H1 (cell line): ENCODE measurements at regions not wholly inside any gene's neighbourhood (a gene's known extent, or its start where the extent isn't known, plus 50 kb on each side); places are given as distances from the start of the nearest gene placed in this dataset.

ENCODE experiments used
- CTCF ChIA-PET: fragments of 300-600 bp; sonication (Branson Sonifier 250); formaldehyde crosslinking; loops from one replicate; lab custom pipeline; 2021; ENCODE audit not compliant: partially characterized antibody; lab: Charles Lee
- POLR2A ChIA-PET: fragments of 300-600 bp; sonication (Branson Sonifier 250); formaldehyde crosslinking; loops from one replicate; lab custom pipeline; 2021; ENCODE audit warnings: inconsistent platforms; ENCODE audit not compliant: partially characterized antibody; lab: Charles Lee
- DNase-seq, 2 experiments: peaks; one replicate each; pipeline versions ENCODE4 v3.0.0 to v3.0.0-alpha.2; 2010 to 2022; ENCODE audit warnings: low spot score in 2 of 2, low read depth in 1 of 2, mixed read lengths in 1 of 2
- FAIRE-seq: peaks from 2 replicates; lab custom pipeline; 2011; peaks lifted over from hg19 to GRCh38; lab: Jason Lieb, UNC
- H2AFZ ChIP-seq: 2 replicates; pipeline ENCODE4 v1.8.1; 2012; ENCODE audit warnings: low read length, inconsistent platforms
- H2AK5ac ChIP-seq: 2 replicates; pipeline ENCODE4 v1.6.1; 2013; ENCODE audit warnings: low read depth, low read length
- H2BK120ac ChIP-seq: replicated peaks from 2 replicates; pipeline ENCODE3; 2013; ENCODE audit warnings: low read depth, low read length, inconsistent platforms
- H2BK12ac ChIP-seq: 2 replicates; pipeline ENCODE4 v1.6.1; 2013; ENCODE audit warnings: low read depth, low read length
- H2BK15ac ChIP-seq: 2 replicates; pipeline ENCODE4 v1.6.1; 2013; ENCODE audit warnings: low read length
- H2BK20ac ChIP-seq: 2 replicates; pipeline ENCODE4 v1.6.1; 2013; ENCODE audit warnings: low read length
- H2BK5ac ChIP-seq: 2 replicates; pipeline ENCODE4 v1.6.1; 2013; ENCODE audit warnings: low read depth, low read length
- H3K14ac ChIP-seq: 2 replicates; pipeline ENCODE4 v1.6.1; 2013; ENCODE audit warnings: inconsistent platforms; ENCODE audit not compliant: insufficient read length
- H3K18ac ChIP-seq: 2 replicates; pipeline ENCODE4 v1.6.1; 2013; ENCODE audit warnings: low read length; ENCODE audit errors: extremely low read depth
- H3K23ac ChIP-seq: 2 replicates; pipeline ENCODE4 v1.6.1; 2013; ENCODE audit warnings: inconsistent platforms; ENCODE audit not compliant: insufficient read length
- H3K23me2 ChIP-seq: 2 replicates; pipeline ENCODE4 v1.6.1; 2013; ENCODE audit warnings: low read depth, low read length
- H3K27ac ChIP-seq: 2 replicates; pipeline ENCODE4 v1.6.1; 2011; ENCODE audit warnings: low read depth, low read length, inconsistent platforms
- H3K27me3 ChIP-seq, 4 experiments: replicated peaks in 1 of 4; 1 replicate in 1 of 4; 2 replicates in 3 of 4; pipeline versions ENCODE4 v1.6.1 to v1.8.1; 2011 to 2013; ENCODE audit warnings: low read length in 3 of 4, mild to moderate bottlenecking in 3 of 4, inconsistent platforms in 2 of 4, mixed read lengths in 2 of 4, moderate library complexity in 1 of 4; ENCODE audit not compliant: control insufficient read depth in 3 of 4, insufficient read depth in 3 of 4; ENCODE audit errors: extremely low read depth in 1 of 4
- H3K36me3 ChIP-seq, 4 experiments: 2 replicates each; pipeline versions ENCODE4 v1.6.1 to v1.8.1; 2011 to 2013; ENCODE audit warnings: mild to moderate bottlenecking in 4 of 4, low read length in 3 of 4, moderate library complexity in 2 of 4, control low read depth in 1 of 4, inconsistent platforms in 1 of 4; ENCODE audit not compliant: insufficient read depth in 4 of 4, control insufficient read depth in 2 of 4
- H3K4ac ChIP-seq: replicated peaks from 2 replicates; pipeline ENCODE3; 2013; ENCODE audit warnings: low read length, low read depth, mixed read lengths, inconsistent platforms; ENCODE audit not compliant: insufficient read length
- H3K4me1 ChIP-seq, 4 experiments: replicated peaks in 1 of 4; 1 replicate in 1 of 4; 2 replicates in 3 of 4; pipeline versions ENCODE4 v1.6.1 to v1.8.1; 2011 to 2013; ENCODE audit warnings: low read length in 3 of 4, inconsistent platforms in 2 of 4, mixed read lengths in 1 of 4; ENCODE audit not compliant: insufficient read depth in 4 of 4, control insufficient read depth in 3 of 4
- H3K4me2 ChIP-seq, 2 experiments: 2 replicates each; pipeline versions ENCODE4 v1.6.1 to v1.8.1; 2011 to 2013; ENCODE audit warnings: low read depth in 2 of 2, low read length in 2 of 2, control low read depth in 1 of 2, inconsistent platforms in 1 of 2, mild to moderate bottlenecking in 1 of 2; ENCODE audit not compliant: insufficient read depth in 1 of 2
- H3K4me3 ChIP-seq, 4 experiments: fragments of 200-600, 300-600 bp in 1 of 4; sonication (generic), shearing (Covaris generic), sonication (Bioruptor Twin) in 1 of 4; 2 replicates each; pipeline versions ENCODE4 v1.5.1 to v1.8.1; 2011 to 2016; ENCODE audit warnings: low read length in 4 of 4, low read depth in 3 of 4, control low read depth in 2 of 4, inconsistent platforms in 2 of 4, mild to moderate bottlenecking in 2 of 4, mixed read lengths in 1 of 4, moderate library complexity in 1 of 4; ENCODE audit not compliant: insufficient read depth in 2 of 4; ENCODE audit errors: extremely low read depth in 1 of 4
- H3K56ac ChIP-seq: replicated peaks from 2 replicates; pipeline ENCODE3; 2013; ENCODE audit warnings: low read depth, mild to moderate bottlenecking, mixed read lengths, low read length, inconsistent platforms; ENCODE audit not compliant: insufficient read length
- H3K79me1 ChIP-seq: 2 replicates; pipeline ENCODE4 v1.6.1; 2013; ENCODE audit warnings: low read depth, low read length, control low read depth
- H3K79me2 ChIP-seq, 2 experiments: 2 replicates each; pipeline versions ENCODE4 v1.6.1 to v1.8.1; 2012 to 2013; ENCODE audit warnings: low read length in 2 of 2, mild to moderate bottlenecking in 2 of 2, inconsistent platforms in 1 of 2; ENCODE audit not compliant: insufficient read depth in 2 of 2, control insufficient read depth in 1 of 2
- H3K9ac ChIP-seq, 4 experiments: replicated peaks in 1 of 4; 1 replicate in 1 of 4; 2 replicates in 3 of 4; pipeline versions ENCODE4 v1.6.1 to v1.8.1; 2011 to 2013; ENCODE audit warnings: low read depth in 3 of 4, low read length in 3 of 4, control low read depth in 2 of 4, mild to moderate bottlenecking in 2 of 4, moderate library complexity in 2 of 4, inconsistent platforms in 1 of 4; ENCODE audit errors: extremely low read depth in 1 of 4
- H3K9me3 ChIP-seq, 2 experiments: 2 replicates each; pipeline versions ENCODE4 v1.6.1 to v1.8.1; 2012 to 2013; ENCODE audit warnings: mild to moderate bottlenecking in 2 of 2, moderate library complexity in 2 of 2, control low read depth in 1 of 2, inconsistent platforms in 1 of 2, low read depth in 1 of 2, low read length in 1 of 2, mixed read lengths in 1 of 2; ENCODE audit not compliant: insufficient read depth in 2 of 2
- H4K20me1 ChIP-seq, 2 experiments: replicated peaks in 1 of 2; 2 replicates each; pipeline versions ENCODE3 to v1.8.1; 2011 to 2013; ENCODE audit warnings: inconsistent platforms in 2 of 2, low read length in 2 of 2, mild to moderate bottlenecking in 1 of 2; ENCODE audit not compliant: insufficient read depth in 2 of 2, control insufficient read depth in 1 of 2
- H4K5ac ChIP-seq: 2 replicates; pipeline ENCODE4 v1.6.1; 2013; ENCODE audit warnings: low read length, low read depth, mixed read lengths, inconsistent platforms; ENCODE audit not compliant: insufficient read length
- H4K8ac ChIP-seq: 2 replicates; pipeline ENCODE4 v1.8.0; 2013; ENCODE audit warnings: mild to moderate bottlenecking, moderate library complexity, low read length, inconsistent platforms; ENCODE audit not compliant: insufficient read depth; ENCODE audit errors: extremely low read depth
- H4K91ac ChIP-seq: replicated peaks from 2 replicates; pipeline ENCODE3; 2013; ENCODE audit warnings: low read length, mixed read lengths, inconsistent platforms; ENCODE audit not compliant: insufficient read length
- CBX8 ChIP-seq: fragments of 300-800, 300-1000 bp; sonication (generic); IDR thresholded peaks from 2 replicates; pipeline ENCODE4 v1.7.1; 2016; ENCODE audit warnings: low read depth, low read length, borderline replicate concordance
- EZH2 ChIP-seq: fragments of 200-600 bp; sonication (generic); IDR thresholded peaks from 2 replicates; pipeline ENCODE4 v1.7.1; 2012; ENCODE audit warnings: low read depth, mild to moderate bottlenecking, moderate library complexity, low read length, inconsistent platforms; ENCODE audit not compliant: severe bottlenecking
- JUND ChIP-seq: IDR thresholded peaks from 2 replicates; pipeline ENCODE4 v1.6.1; 2011; ENCODE audit warnings: mild to moderate bottlenecking, improper control_type of control experiment, low read length
- KDM4A ChIP-seq: IDR thresholded peaks from one replicate; pipeline ENCODE4 v1.7.1; 2012; ENCODE audit warnings: low read depth, mild to moderate bottlenecking, moderate library complexity, low read length, inconsistent platforms; ENCODE audit not compliant: severe bottlenecking
- POLR2AphosphoS5 ChIP-seq: IDR thresholded peaks from 2 replicates; pipeline ENCODE4 v1.6.1; 2011; ENCODE audit warnings: low read depth, low read length
- RBBP5 ChIP-seq: IDR thresholded peaks from 2 replicates; pipeline ENCODE4 v1.7.1; 2012; ENCODE audit warnings: low read depth, mild to moderate bottlenecking, inconsistent platforms, low read length, moderate library complexity, borderline replicate concordance
- RXRA ChIP-seq: IDR thresholded peaks from 2 replicates; pipeline ENCODE4 v1.6.1; 2011; ENCODE audit warnings: low read depth, mild to moderate bottlenecking, low read length, moderate library complexity; ENCODE audit not compliant: insufficient read depth
- SIRT6 ChIP-seq: IDR thresholded peaks from one replicate; pipeline ENCODE4 v1.7.1; 2012; ENCODE audit warnings: low read length, inconsistent platforms
- SIX5 ChIP-seq: IDR thresholded peaks from 2 replicates; pipeline ENCODE4 v1.6.1; 2011; ENCODE audit warnings: mild to moderate bottlenecking, low read depth, low read length
- SP2 ChIP-seq: IDR thresholded peaks from 2 replicates; pipeline ENCODE4 v1.6.1; 2012; ENCODE audit warnings: mild to moderate bottlenecking, low read length, inconsistent platforms
- TCF12 ChIP-seq: IDR thresholded peaks from 2 replicates; pipeline ENCODE4 v1.6.1; 2011; ENCODE audit warnings: low read depth, mild to moderate bottlenecking, low read length
- YY1 ChIP-seq: IDR thresholded peaks from 2 replicates; pipeline ENCODE4 v1.6.1; 2011; ENCODE audit warnings: low read depth, mild to moderate bottlenecking, low read length

- no peak overlapping the region for H2BK5ac ChIP-seq
- CTCF ChIA-PET: interaction anchor here (1.0 to 1.6 kb wide), 3 partner anchors 12 to 41 kb away, joined by 3 read pairs; no protein-coding TSS in a partner anchor
Measured at GRCh38 chr15:61339516-61339915, 110.4 kb upstream of the RORA start.

More at GRCh38 chr15:61339516-61339915, 110.4 kb upstream of the RORA start:
- Histone ChIP-seq H3K4me2 (no peak overlapping the region), H3K14ac (no peak overlapping the region), H2AFZ (no peak overlapping the region), H3K23ac (no peak overlapping the region), H2BK15ac (no peak overlapping the region), H3K9me3 (0 out of 4 replicates have a peak, but pooled peaks cover 0 to 2% of the 10 kb centered on the region in 2 experiments), H4K5ac (no peak overlapping the region), H3K27me3 (no peaks in the 10 kb centered on the region), H3K23me2 (no peaks in the 10 kb centered on the region), H2BK12ac (no peak overlapping the region), H3K27ac (no peak overlapping the region), H3K4me3 (no peak overlapping the region), H3K4ac (no peak overlapping the region), H3K79me1 (no peaks in the 10 kb centered on the region), H3K79me2 (no peaks in the 10 kb centered on the region), H2BK120ac (no peak overlapping the region), H3K18ac (no peak overlapping the region), H4K8ac (no peak overlapping the region), H4K91ac (no peak overlapping the region), H3K9ac (no peak overlapping the region), H4K20me1 (no peaks in the 10 kb centered on the region), H3K36me3 (no peaks in the 10 kb centered on the region), H2BK20ac (no peak overlapping the region), H2AK5ac (no peak overlapping the region), H3K4me1 (no peaks in the 10 kb centered on the region), H3K56ac (no peak overlapping the region)
- TF ChIP-seq KDM4A (no peak), POLR2AphosphoS5 (no peak), CBX8 (no peak), RBBP5 (no peak), JUND (no peak), SIX5 (no peak), SP2 (no peak), TCF12 (no peak), RXRA (no peak), YY1 (no peak), EZH2 (no peak), SIRT6 (no peak)
- POLR2A ChIA-PET: no interaction called here
- FAIRE-seq (no peak), DNase-seq (no peak)
